ENCODE measurements at regions not wholly inside any gene's neighbourhood (a gene's known extent, or its start where the extent isn't known, plus 50 kb on each side); places are given as distances from the start of the nearest gene placed in this dataset.
"Not testable (repeated sequence)": the region's sequence is repeated elsewhere in the genome, so short reads cannot be mapped to it uniquely, and the experiment has no call there.

- Histone ChIP-seq H3K4me1 (ENCODE audit: insufficient read depth) (no peaks in the 10 kb centered on the region), H3K4me3 (ENCODE audit: low read depth, low read length) (no peak overlapping the region), H3K27ac (ENCODE audit: low read depth) (no peak overlapping the region), H3K36me3 (ENCODE audit: insufficient read depth) (no peaks in the 10 kb centered on the region)
- WGBS, result 73% methylated on average over 10 of the region's 10 CpGs
- no peak for DNase-seq (ENCODE audit: extremely low spot score)
These were observed 200.3 kb downstream of the SEC14L1 start for GRCh38 chr17:77341069-77341541.

- DNase-seq (ENCODE audit: extremely low spot score); H3K27ac ChIP-seq (ENCODE audit: low read depth); H3K4me3 ChIP-seq (ENCODE audit: low read depth, low read length); H3K4me1 ChIP-seq (ENCODE audit: insufficient read depth); H3K36me3 ChIP-seq (ENCODE audit: insufficient read depth): not testable (repeated sequence)
- WGBS, result 82% methylated on average over 8 of the region's 8 CpGs
These were observed 201.9 kb downstream of the SEC14L1 start for GRCh38 chr17:77342656-77342990.

- 93% methylated on average over 7 of the region's 7 CpGs for WGBS
- no peak for DNase-seq (ENCODE audit: extremely low spot score)
- H3K36me3 ChIP-seq (ENCODE audit: insufficient read depth), result no peaks in the 10 kb centered on the region
These were observed 202.4 kb downstream of the SEC14L1 start for GRCh38 chr17:77343031-77343800.

GRCh38 chr17:77344038-77344437 lies 203.3 kb downstream of the SEC14L1 start:
- over 99% methylated on average over 5 of the region's 5 CpGs for WGBS
- H3K27ac ChIP-seq (ENCODE audit: low read depth), result no peak overlapping the region
- DNase-seq (ENCODE audit: extremely low spot score), result no peak
- H3K4me3 ChIP-seq (ENCODE audit: low read depth, low read length), result no peak overlapping the region
- no peaks in the 10 kb centered on the region for H3K36me3 ChIP-seq (ENCODE audit: insufficient read depth)
- H3K4me1 ChIP-seq (ENCODE audit: insufficient read depth), result no peaks in the 10 kb centered on the region

More at GRCh38 chr17:77343031-77343800, 202.4 kb downstream of the SEC14L1 start:
- H3K4me3 ChIP-seq (ENCODE audit: low read depth, low read length), result no peak overlapping the region
- H3K27ac ChIP-seq (ENCODE audit: low read depth), result no peak overlapping the region
- H3K4me1 ChIP-seq (ENCODE audit: insufficient read depth), result no peaks in the 10 kb centered on the region

GRCh38 chr17:77345260-77345910 lies 204.6 kb downstream of the SEC14L1 start:
- Histone ChIP-seq H3K4me3 (ENCODE audit: low read depth, low read length) (no peak overlapping the region), H3K4me1 (ENCODE audit: insufficient read depth) (no peaks in the 10 kb centered on the region), H3K36me3 (ENCODE audit: insufficient read depth) (no peaks in the 10 kb centered on the region), H3K27ac (ENCODE audit: low read depth) (no peak overlapping the region)
- whole genome bisulfite sequencing, result 85% methylated on average over 9 of the region's 9 CpGs
- DNase-seq (ENCODE audit: extremely low spot score), result no peak

GRCh38 chr17:77346765-77347164 lies 206.0 kb downstream of the SEC14L1 start:
- no peaks in the 10 kb centered on the region for H3K4me1 ChIP-seq (ENCODE audit: insufficient read depth)
- H3K4me3 ChIP-seq (ENCODE audit: low read depth, low read length), result no peak overlapping the region
- H3K36me3 ChIP-seq (ENCODE audit: insufficient read depth), result no peaks in the 10 kb centered on the region
- H3K27ac ChIP-seq (ENCODE audit: low read depth), result no peak overlapping the region
- DNase-seq (ENCODE audit: extremely low spot score), result no peak
- 97% methylated on average over 3 of the region's 3 CpGs for WGBS

GRCh38 chr17:77347544-77347943 lies 206.8 kb downstream of the SEC14L1 start:
- Histone ChIP-seq H3K36me3 (ENCODE audit: insufficient read depth) (no peaks in the 10 kb centered on the region), H3K4me3 (ENCODE audit: low read depth, low read length) (no peak overlapping the region), H3K27ac (ENCODE audit: low read depth) (no peak overlapping the region), H3K4me1 (ENCODE audit: insufficient read depth) (no peaks in the 10 kb centered on the region)
- WGBS, result 93% methylated on average over 4 of the region's 4 CpGs
- DNase-seq (ENCODE audit: extremely low spot score), result no peak

GRCh38 chr17:77349976-77350830 lies 209.4 kb downstream of the SEC14L1 start:
- no peaks in the 10 kb centered on the region for H3K4me1 ChIP-seq (ENCODE audit: insufficient read depth)
- no peak overlapping the region for H3K4me3 ChIP-seq (ENCODE audit: low read depth, low read length)
- DNase-seq (ENCODE audit: extremely low spot score), result no peak
- WGBS, result 38% methylated on average over 12 of the region's 12 CpGs
- H3K27ac ChIP-seq (ENCODE audit: low read depth), result no peak overlapping the region
- H3K36me3 ChIP-seq (ENCODE audit: insufficient read depth), result no peaks in the 10 kb centered on the region

GRCh38 chr17:77352441-77352840 lies 211.7 kb downstream of the SEC14L1 start:
- no peak overlapping the region for H3K27ac ChIP-seq (ENCODE audit: low read depth)
- no peak for DNase-seq (ENCODE audit: extremely low spot score)
- no peaks in the 10 kb centered on the region for H3K4me1 ChIP-seq (ENCODE audit: insufficient read depth)
- no peaks in the 10 kb centered on the region for H3K36me3 ChIP-seq (ENCODE audit: insufficient read depth)
- H3K4me3 ChIP-seq (ENCODE audit: low read depth, low read length), result no peak overlapping the region
- WGBS, result 92% methylated on average over 10 of the region's 10 CpGs

GRCh38 chr17:77352996-77353395 lies 212.2 kb downstream of the SEC14L1 start:
- WGBS, result 98% methylated on average over 6 of the region's 6 CpGs
- H3K4me1 ChIP-seq (ENCODE audit: insufficient read depth), result no peaks in the 10 kb centered on the region
- DNase-seq (ENCODE audit: extremely low spot score), result no peak
- no peak overlapping the region for H3K27ac ChIP-seq (ENCODE audit: low read depth)
- no peaks in the 10 kb centered on the region for H3K36me3 ChIP-seq (ENCODE audit: insufficient read depth)
- no peak overlapping the region for H3K4me3 ChIP-seq (ENCODE audit: low read depth, low read length)

GRCh38 chr17:77353684-77354419 lies 213.1 kb downstream of the SEC14L1 start:
- peak overlapping the region; percentile 72 for H3K27ac ChIP-seq (ENCODE audit: low read depth)
- no peak for DNase-seq (ENCODE audit: extremely low spot score)
- WGBS, result 67% methylated on average over 15 of the region's 15 CpGs

GRCh38 chr17:77354420-77354669 lies 213.6 kb downstream of the SEC14L1 start:
- H3K36me3 ChIP-seq (ENCODE audit: insufficient read depth), result no peaks in the 10 kb centered on the region
- peak overlapping the region; percentile 72 for H3K27ac ChIP-seq (ENCODE audit: low read depth)
- DNase-seq (ENCODE audit: extremely low spot score), result no peak
- H3K4me1 ChIP-seq (ENCODE audit: insufficient read depth), result no peaks in the 10 kb centered on the region
- H3K4me3 ChIP-seq (ENCODE audit: low read depth, low read length), result no peak overlapping the region
- WGBS, result 51% methylated on average over 5 of the region's 5 CpGs

More at GRCh38 chr17:77353684-77354419, 213.1 kb downstream of the SEC14L1 start:
- Histone ChIP-seq H3K4me1 (ENCODE audit: insufficient read depth) (no peaks in the 10 kb centered on the region), H3K36me3 (ENCODE audit: insufficient read depth) (no peaks in the 10 kb centered on the region), H3K4me3 (ENCODE audit: low read depth, low read length) (no peak overlapping the region)

GRCh38 chr17:77354670-77355455 lies 214.1 kb downstream of the SEC14L1 start:
- no peaks in the 10 kb centered on the region for H3K36me3 ChIP-seq (ENCODE audit: insufficient read depth)

More at GRCh38 chr17:77354670-77355455, 214.1 kb downstream of the SEC14L1 start:
- H3K4me1 ChIP-seq (ENCODE audit: insufficient read depth), result no peaks in the 10 kb centered on the region
- WGBS, result 40% methylated on average over 25 of the region's 25 CpGs
- no peak for DNase-seq (ENCODE audit: extremely low spot score)
- H3K27ac ChIP-seq (ENCODE audit: low read depth), result peak overlapping the region; percentile 72
- no peak overlapping the region for H3K4me3 ChIP-seq (ENCODE audit: low read depth, low read length)
